ENCODE measurements at regions not wholly inside any gene's neighbourhood (a gene's known extent, or its start where the extent isn't known, plus 50 kb on each side); places are given as distances from the start of the nearest gene placed in this dataset.
"Not testable (repeated sequence)": the region's sequence is repeated elsewhere in the genome, so short reads cannot be mapped to it uniquely, and the experiment has no call there.

DNA sequence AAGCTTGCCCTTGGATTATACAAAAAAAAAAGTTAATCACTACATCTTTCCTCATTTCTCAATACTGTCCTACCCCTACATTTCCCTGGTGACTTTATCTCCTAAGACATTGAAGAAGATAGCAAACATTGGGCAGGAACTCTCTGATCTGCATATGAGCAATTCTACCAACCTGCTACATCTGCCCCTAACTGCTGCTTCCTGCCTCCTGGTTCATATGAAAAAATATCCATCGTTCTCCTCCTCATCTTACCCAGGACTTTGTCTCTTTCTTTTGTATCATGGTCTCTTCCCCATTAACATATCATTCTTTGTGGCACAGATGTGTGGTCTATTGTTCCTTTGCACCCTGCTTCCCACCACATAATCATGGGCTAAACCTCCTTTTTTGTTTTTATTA lies 139.7 kb upstream of the PCGF5 start:
- DNase-seq (ENCODE audit: low read depth in 2 of 2, low spot score in 1 of 2), result no peak

DNA sequence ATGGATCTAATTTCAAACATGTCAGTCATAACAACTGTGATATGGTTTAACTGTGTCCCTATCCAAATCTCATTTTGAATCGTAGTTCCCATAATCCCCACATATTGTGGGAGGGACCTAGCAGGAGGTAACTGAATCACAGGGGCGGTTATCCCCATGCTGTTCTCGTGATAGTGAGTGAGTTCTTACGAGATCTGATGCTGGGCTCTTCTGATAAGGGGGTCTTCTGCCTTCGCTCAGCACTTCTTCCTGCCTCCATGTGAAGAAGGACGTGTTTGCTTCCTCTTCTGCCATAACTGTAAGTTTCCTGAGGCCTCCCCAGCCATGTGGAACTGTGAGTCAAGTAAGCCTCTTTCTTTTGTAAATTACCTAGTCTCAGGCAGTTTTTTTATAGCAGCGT lies 138.0 kb upstream of the PCGF5 start:
- DNase-seq (ENCODE audit: low read depth in 2 of 2, low spot score in 1 of 2), result no peak

DNA sequence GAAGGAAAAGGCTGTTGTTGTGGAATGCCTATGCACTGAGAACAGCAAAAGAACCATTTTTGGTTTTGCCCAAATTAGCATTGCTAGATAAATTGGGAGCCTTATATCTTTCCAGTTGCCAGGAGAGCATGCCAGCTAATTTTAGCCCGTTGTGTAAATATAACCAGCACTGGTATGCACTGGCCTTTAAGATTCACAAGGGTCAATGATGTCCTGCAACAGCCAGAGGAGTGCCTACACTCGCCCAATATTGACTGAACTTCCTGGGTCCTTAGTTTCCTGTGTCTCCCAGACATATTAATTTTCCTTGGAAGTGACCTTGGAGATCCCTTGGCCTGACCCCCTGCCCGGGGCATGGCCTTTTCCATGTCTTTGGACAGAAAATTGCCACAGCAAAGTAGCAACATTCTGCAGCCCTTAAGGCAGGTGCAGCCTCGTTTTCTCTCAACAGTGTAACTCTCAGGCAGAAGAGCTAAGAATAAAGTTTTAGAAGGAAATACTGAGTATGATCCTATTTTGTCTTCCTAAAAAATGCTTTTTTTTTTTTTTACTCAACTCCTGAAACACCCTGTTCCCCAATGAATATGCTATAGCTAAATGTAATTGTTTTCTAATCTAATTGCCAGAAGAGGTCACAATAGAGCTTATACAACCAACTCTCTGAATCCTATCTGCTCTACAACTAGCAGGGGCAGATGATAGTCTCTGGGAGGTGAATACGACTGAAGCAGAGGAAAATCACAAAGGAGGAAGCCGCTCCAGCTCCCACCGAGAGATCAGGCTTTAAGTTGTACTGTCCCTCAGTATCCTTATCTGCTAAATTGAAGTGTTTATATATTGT lies 131.9 kb upstream of the PCGF5 start:
- DNase-seq (ENCODE audit: low read depth in 2 of 2, low spot score in 1 of 2), result no peak

DNA sequence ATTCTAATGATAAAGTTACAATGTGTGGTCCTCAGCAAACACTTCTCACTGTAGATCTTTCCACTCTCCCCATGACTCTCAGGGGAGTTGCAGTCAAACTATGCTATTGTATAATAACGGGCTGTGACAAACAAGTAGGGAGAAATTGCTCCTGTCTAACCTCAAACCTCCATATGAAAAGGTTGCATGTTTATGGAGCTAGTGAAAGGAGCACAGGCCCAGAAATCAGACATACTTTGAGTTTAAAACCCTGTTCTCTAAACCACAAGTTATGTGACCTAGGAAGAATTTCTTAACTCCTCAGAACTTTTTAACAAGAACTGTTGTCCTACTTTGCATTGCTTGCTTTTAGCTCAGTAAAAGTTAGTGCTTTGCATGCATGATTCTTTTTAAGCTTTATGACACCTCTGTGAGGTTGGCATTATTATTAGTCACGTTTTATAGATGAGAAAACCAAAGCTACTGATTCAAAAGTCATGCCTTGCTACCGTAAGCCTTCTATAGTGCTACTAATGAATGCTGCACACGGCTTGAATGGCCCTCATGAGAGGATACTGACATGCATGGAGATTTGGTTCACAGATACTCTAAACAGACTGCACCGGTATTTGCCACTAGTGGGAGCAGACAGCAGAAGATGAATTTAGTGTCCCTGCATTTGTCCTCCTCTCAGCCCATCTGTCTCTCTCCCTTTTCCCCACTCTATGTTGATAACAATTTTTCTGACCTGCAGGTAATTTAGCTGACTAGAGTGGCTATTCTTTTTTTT lies 129.5 kb upstream of the PCGF5 start:
- DNase-seq (ENCODE audit: low read depth in 2 of 2, low spot score in 1 of 2), result no peak

DNA sequence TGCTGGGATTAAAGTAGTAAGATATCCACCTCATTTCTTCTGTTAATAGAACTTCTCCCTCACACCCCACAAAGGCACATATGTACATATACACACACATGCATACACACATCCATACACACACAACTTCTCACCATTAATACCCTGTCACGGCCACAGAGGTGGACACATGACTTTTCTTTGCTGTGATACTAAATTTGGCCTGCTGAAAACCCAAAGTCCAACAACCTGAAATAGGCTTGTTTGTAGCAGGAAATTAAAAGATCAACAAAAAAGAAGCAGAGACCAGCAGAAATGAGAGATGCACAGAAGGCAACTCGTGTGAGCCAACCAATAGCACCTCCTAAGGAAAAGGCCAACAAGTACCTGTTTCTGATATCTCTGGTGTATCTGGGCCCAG lies 128.7 kb upstream of the PCGF5 start:
- DNase-seq (ENCODE audit: low read depth in 2 of 2, low spot score in 1 of 2), result no peak

DNA sequence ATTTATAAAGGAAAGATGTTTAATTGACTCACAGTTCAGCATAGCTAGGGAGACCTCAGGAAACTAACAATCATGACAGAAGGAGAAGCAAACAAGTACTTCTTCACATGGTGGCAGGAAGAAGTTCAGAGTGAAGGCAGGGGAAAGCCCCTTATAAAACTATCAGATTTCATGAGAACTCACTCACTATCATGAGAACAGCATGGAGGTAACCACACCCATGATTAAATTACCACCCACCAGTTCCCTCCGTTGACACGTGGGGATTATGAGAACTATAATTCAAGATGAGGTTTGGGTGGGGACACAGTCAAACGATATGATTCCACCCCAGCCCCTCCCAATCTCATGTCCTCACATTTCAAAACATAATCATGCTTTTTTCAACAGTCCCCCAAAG lies 124.2 kb upstream of the PCGF5 start:
- no peak for DNase-seq (ENCODE audit: low read depth in 2 of 2, low spot score in 1 of 2)

DNA sequence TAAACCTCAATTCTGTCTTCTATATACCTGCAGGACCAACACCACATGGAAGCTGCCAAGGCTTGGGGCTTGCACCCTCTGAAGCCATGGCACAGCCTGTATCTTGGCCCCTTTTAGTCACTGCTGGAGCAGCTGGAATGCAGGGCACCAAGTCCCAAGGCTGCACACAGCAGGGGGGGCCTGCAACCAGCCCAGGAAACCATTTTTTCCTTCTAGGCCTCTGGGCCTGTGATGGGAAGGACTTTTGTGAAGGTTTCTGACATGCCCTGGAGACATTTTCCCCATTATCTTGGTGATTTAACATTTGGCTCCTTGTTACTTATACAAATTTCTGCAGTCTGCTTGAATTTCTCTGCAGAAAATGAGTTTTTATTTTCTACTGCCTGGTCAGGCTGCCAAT lies 123.2 kb upstream of the PCGF5 start:
- no peak for DNase-seq (ENCODE audit: low read depth in 2 of 2, low spot score in 1 of 2)

DNA sequence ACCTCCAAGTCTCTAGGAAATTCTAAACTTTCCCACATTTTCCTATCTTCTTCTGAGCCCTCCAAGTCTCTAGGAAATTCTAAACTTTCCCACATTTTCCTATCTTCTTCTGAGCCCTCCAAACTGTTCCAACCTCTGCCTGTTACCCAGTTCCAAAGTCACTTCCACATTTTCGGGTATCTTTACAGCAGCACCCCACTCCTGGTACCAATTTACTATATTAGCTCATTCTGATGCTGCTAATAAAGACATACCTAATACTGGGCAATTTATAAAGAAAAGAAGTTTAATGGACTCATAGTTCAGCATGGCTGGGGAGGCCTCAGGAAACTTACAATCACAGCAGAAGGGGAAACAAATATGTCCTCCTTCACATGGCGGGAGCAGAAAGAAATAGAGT lies 122.4 kb upstream of the PCGF5 start:
- DNase-seq (ENCODE audit: low read depth in 2 of 2, low spot score in 1 of 2), result not testable (repeated sequence)

DNA sequence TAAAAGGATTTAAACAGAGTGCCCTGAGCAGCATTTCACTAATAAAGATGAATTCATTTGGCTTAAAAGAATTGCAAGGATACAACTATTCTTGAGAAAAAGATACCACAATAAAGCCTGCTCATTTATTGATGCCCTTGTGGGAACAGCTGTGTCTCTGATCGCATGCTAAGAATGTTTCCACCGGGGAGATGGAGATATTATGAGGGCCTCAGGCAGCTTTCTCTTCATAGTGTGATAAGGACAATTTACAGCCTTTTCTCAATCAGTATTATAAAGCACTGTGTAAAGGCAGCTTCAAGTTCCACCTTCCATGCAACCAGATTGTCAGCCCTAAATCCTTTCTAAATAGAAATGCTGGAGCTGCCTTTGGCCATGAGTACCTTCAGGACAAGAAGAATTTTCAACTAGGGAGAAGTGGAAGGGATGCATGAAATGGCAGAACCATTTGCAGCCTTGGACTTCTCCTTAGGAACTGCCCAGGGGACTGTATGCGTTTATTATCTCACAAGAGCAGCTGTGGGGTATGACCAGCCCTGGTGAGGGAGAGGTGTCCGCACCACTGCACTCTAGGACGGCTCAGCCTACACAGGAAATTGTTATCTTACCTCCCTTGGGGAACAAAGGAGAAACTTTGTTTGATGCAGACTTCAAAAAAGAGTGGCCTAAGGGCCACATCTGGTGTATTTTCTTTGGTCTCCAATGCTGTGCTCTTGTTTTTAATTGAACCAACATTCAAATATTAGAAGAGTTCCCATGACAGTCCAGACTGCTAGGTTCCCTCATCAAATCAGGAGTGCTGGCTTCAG lies 116.9 kb upstream of the PCGF5 start:
- DNase-seq (ENCODE audit: low read depth in 2 of 2, low spot score in 1 of 2), result no peak

DNA sequence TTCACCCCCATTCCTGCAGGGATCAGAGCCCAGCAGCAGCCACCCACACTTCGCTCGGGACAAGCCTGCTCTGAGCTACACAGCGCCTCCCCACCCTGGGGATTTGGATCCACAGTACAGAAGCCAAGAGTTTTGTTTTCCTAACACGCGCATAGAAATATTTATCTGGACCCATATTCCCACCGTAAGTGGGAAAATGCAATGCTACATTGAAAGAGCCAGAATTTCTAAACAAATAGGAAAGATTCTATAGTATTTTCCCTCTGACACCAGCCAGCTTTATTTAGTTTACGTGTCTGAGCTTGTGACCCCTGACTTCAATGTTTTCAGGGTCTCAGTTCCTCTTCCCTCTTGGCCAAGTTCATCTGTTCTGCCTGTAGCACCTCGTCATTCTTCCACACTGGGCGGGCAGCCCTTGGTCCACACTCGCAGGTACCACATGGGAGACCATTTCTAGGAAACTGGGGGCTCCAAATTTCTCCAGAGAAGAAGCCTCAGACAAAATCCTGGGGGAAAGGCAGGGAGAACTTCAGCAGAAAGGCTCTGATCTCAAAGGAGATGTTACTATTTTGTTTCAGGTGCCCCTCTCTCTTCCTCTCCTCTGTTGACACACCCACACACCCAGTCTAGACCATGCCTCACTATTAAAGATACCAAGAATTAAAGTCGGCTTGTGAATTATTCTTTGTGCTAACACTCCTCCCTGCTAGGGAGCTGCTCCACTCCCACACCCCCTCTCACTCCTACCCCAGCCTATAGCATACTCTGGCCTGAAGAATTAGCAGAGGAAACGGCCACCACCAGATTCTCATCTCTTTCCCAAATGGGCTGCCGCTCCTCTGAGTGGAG lies 116.0 kb upstream of the PCGF5 start:
- no peak for DNase-seq (ENCODE audit: low read depth in 2 of 2, low spot score in 1 of 2)

DNA sequence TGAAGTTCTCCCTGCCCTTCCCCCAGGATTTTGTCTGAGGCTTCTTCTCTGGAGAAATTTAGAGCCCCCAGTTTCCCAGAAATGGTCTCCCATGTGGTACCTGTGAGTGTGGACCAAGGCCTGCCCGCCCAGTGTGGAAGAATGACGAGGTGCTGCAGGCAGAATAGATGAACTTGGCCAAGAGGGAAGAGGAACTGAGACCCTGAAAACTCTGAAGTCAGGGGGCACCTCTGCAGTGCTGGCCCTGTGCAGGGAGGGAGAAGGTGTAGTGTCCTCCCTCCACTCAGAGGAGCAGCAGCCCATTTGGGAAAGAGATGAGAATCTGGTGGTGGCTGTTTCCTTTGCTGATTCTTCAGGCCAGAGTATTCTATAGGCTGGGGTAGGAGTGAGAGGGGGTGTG lies 115.2 kb upstream of the PCGF5 start:
- no peak for DNase-seq (ENCODE audit: low read depth in 2 of 2, low spot score in 1 of 2)

DNA sequence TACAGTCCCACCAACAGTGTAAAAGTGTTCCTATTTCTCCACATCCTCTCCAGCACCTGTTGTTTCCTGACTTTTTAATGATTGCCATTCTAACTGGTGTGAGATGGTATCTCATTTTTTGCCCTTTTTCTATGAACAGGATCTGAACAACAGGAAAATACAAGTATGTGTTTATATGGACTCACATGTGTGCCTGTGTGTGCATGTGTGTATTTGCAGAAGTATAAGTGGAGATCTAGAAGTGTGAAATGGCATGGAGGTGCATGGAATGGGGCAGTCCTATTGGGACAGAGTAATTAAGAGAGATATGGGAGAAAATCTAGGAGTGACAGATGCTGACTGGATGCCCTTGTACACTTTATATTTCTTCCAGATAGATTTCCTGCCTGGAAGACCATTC lies 111.6 kb upstream of the PCGF5 start:
- DNase-seq (ENCODE audit: low read depth in 2 of 2, low spot score in 1 of 2), result no peak

DNA sequence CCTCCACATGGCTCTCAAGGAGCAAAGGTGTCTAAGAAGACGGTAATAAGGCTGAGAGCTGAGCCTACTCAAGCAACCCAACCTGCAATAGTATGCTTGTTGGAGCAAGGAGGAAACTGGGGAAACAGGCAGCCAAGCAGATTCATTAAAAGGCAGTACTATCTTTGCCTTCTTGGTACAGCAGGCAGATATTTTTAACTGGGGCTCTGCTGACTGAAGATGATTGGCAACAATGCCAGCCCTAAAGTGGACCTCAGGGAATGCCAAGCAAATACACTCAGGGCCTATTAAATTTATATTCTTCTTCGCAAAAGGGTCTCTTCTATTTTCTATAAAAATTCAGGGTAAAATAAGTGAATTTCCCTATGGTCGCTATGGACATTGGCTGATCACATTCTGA lies 109.4 kb upstream of the PCGF5 start:
- DNase-seq (ENCODE audit: low read depth in 2 of 2, low spot score in 1 of 2), result no peak

DNA sequence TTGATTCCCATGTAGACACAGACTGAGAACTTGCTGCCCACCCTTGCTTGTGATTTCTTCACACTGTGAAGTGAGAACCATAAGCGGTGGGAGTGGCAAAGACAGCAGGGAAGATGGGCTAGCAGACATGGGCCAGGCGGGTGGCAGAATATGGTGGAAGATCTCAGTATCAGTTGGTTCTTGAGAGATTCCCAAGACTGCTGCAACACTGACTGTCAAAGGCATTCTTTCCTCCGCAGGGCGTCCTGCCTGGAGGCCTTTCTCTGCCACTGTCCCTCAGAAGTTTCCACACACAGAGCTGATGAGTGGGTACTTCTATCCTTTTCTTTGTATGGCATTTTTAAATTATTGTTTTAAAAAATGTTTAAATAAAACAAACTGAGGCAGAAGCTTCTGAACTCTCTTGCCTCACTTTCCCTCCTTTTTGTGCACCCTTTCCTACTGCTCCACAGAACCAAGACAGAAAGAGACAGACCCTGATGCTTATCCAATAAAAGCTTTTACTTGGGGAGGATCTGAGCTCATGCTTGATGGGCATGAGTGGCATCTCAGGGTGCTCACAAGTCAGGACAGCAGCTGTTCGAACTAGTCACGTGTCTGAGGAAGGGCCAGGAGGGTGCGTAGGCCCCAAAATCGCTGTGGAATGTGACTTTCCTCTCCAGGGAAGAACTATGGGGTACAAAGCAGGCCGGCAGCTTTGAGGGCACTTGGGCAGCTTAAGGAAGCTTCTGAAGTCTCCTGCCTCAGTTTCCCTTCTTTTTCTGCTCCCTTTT lies 104.7 kb upstream of the PCGF5 start:
- no peak for DNase-seq (ENCODE audit: low read depth in 2 of 2, low spot score in 1 of 2)

DNA sequence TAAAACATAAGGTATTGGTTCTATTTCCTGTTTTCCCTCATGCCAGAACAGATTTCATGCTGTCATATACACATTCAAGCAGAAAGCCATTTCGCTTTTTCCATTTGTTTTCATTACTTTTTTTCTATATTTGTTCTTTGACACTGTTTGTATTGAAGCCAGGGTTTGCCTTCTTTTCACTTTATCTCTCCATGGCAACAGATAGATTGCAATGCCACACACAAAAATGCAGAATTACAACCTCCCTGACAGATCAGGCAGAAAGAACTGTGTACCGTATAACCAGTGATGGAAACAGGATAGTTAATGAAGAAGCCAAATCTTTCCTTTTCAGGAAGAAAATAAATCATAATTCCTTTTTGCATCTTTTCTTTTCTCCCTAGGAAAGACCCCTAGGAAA lies 103.0 kb upstream of the PCGF5 start:
- DNase-seq (ENCODE audit: low read depth in 2 of 2, low spot score in 1 of 2), result no peak

DNA sequence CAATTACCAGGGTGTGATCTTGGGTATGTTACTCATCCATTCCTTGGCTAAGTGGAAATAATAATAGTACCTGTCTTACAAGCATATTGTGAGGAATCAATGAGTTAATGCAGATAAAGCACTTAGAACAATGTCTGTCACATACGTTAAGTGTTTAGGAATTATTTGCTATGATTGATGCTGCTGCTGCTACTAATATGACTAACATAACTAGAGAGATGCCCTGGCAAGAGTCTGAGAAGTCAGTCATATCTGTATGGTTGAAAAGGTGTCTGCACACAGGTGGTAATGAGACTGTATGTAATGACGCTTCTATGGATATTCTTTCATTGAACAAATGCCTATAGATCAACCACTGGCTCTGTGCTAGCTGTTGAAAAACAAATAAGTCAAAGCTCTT lies 100.1 kb upstream of the PCGF5 start:
- no peak for DNase-seq (ENCODE audit: low read depth in 2 of 2, low spot score in 1 of 2)

DNA sequence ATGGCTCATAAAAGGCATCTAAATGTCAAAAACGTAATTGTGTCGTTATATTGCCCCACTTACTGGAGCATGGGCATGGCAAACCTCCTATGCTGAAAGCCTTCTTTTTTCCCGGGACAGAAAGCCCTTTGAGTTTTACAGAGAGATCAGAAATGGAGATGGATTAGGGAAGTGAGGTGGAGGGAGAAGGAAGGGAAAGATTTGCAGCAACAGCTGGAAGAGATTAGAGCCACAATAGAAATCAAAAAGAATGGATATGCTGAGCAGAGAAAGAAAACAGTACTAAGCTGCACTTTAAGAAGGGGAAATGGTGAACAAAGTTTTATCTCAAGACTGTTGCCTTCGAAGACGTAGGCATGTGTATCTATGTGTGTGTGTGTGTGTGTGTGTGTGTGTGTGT lies 97.2 kb upstream of the PCGF5 start:
- DNase-seq (ENCODE audit: low read depth in 2 of 2, low spot score in 1 of 2), result no peak

DNA sequence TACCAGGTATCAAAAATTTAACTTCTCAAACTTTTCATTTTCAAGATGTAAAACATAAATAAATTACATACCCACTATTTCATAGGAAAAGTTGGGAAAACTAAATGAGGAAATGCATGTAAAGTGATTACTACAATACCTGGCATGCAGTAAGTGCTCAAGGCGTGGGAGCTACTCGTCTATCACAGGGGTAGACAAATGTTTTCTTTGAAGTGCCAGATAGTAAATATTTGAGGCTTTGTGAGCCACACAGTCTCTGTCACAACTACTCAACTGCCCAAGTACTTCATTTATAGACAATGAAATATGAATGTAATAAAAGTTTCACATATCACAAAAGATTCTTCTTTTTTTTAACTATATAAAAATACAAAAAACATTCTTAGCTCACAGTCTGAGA lies 96.4 kb upstream of the PCGF5 start:
- no peak for DNase-seq (ENCODE audit: low read depth in 2 of 2, low spot score in 1 of 2)

DNA sequence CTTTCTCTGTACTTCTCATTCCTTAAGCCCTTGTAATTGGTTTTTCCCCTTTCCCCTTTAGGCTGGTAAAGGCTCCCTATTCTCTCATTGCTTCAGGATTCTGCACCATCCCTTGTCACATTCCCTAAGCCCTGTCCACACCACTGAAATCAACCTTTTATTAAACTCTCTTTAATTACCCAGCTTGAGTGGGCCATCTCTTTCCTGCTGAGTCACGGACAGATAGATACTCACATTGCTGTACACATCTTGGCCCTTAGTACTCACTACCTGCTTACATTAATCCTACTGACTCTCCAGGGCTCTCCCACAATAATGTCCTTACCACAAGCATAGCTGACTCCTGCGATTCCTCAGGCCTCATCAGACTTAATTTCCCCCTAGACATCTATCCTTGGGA lies 94.0 kb upstream of the PCGF5 start:
- DNase-seq (ENCODE audit: low read depth in 2 of 2, low spot score in 1 of 2), result no peak

All from stimulated activated CD8-positive, alpha-beta memory T cell treated with anti-CD3 and anti-CD28 coated beads, Interleukin-4, amount 100 ng/mL, for 4 hours (primary cell).